Hepatocyte (in vitro differentiated cells): ENCODE measurements at regions not wholly inside any gene's neighbourhood (a gene's known extent, or its start where the extent isn't known, plus 50 kb on each side); places are given as distances from the start of the nearest gene placed in this dataset.
"Not testable (repeated sequence)": the region's sequence is repeated elsewhere in the genome, so short reads cannot be mapped to it uniquely, and the experiment has no call there.

ENCODE experiments used
- DNase-seq: peaks from one replicate; pipeline ENCODE4 v3.0.0-alpha.2; 2016; ENCODE audit warnings: low spot score
- H2AFZ ChIP-seq: fragments of 200-600 bp; sonication (generic); 2 replicates; pipeline ENCODE4 v1.6.0; 2016; ENCODE audit warnings: antibody characterized with exemption, mild to moderate bottlenecking
- H3K27ac ChIP-seq: fragments of 200-600 bp; sonication (generic); 2 replicates; pipeline ENCODE4 v1.5.1; 2016; ENCODE audit warnings: mild to moderate bottlenecking
- H3K27me3 ChIP-seq: fragments of 200-600 bp; sonication (generic); 2 replicates; pipeline ENCODE4 v1.6.1; 2016
- H3K36me3 ChIP-seq: fragments of 200-600 bp; sonication (generic); replicated peaks from 2 replicates; pipeline ENCODE4 v1.5.1; 2016; ENCODE audit warnings: low read depth; ENCODE audit not compliant: insufficient read depth
- H3K4me1 ChIP-seq: fragments of 200-600 bp; sonication (generic); 2 replicates; pipeline ENCODE4 v1.5.1; 2016; ENCODE audit warnings: mild to moderate bottlenecking, moderate library complexity; ENCODE audit not compliant: insufficient read depth
- H3K4me2 ChIP-seq: fragments of 200-600 bp; sonication (generic); 2 replicates; pipeline ENCODE4 v1.6.0; 2016
- H3K4me3 ChIP-seq: fragments of 200-600 bp; sonication (generic); 2 replicates; pipeline ENCODE4 v1.5.1; 2016; ENCODE audit warnings: mild to moderate bottlenecking
- H3K79me2 ChIP-seq: fragments of 200-600 bp; sonication (generic); 2 replicates; pipeline ENCODE4 v1.6.0; 2017; ENCODE audit warnings: mild to moderate bottlenecking
- H3K9me2 ChIP-seq: fragments of 200-600 bp; sonication (generic); replicated peaks from 2 replicates; pipeline ENCODE4 v1.6.0; 2017; ENCODE audit warnings: mild to moderate bottlenecking; ENCODE audit not compliant: insufficient read depth
- H3K9me3 ChIP-seq: fragments of 200-600 bp; sonication (generic); 2 replicates; pipeline ENCODE4 v1.5.1; 2016; ENCODE audit warnings: low read depth, mild to moderate bottlenecking
- H4K20me1 ChIP-seq: fragments of 200-600 bp; sonication (generic); 2 replicates; pipeline ENCODE4 v1.6.0; 2016; ENCODE audit warnings: mild to moderate bottlenecking; ENCODE audit not compliant: insufficient read depth, poor library complexity, severe bottlenecking
- EZH2 ChIP-seq: fragments of 200-600 bp; sonication (generic); IDR thresholded peaks from 2 replicates; pipeline ENCODE4 v1.6.1; 2016; ENCODE audit warnings: antibody characterized with exemption, mild to moderate bottlenecking, borderline replicate concordance
- EZH2phosphoT487 ChIP-seq: fragments of 200-600 bp; sonication (generic); IDR thresholded peaks from one replicate; pipeline ENCODE4 v1.6.1; 2018; ENCODE audit warnings: antibody characterized with exemption, mild to moderate bottlenecking, low read depth, moderate library complexity; ENCODE audit not compliant: unreplicated experiment, severe bottlenecking
- WGBS: methylation state at CpG from one replicate; pipeline ENCODE4 v1.1.6; 2016; ENCODE audit warnings: low lambda C conversion rate; ENCODE audit errors: missing lambda C conversion rate; 5-methylcytosine and 5-hydroxymethylcytosine counted together
- TF ChIP-seq, protein P1 (sequence below): fragments of 200-600 bp; sonication (generic); IDR thresholded peaks from 2 replicates; pipeline ENCODE4 v1.5.1; 2016; ENCODE audit warnings: antibody characterized with exemption, mild to moderate bottlenecking; ENCODE audit not compliant: poor library complexity

- TF ChIP-seq EZH2 (no peak), EZH2phosphoT487 (no peak)
- TF ChIP-seq, protein P1, sequence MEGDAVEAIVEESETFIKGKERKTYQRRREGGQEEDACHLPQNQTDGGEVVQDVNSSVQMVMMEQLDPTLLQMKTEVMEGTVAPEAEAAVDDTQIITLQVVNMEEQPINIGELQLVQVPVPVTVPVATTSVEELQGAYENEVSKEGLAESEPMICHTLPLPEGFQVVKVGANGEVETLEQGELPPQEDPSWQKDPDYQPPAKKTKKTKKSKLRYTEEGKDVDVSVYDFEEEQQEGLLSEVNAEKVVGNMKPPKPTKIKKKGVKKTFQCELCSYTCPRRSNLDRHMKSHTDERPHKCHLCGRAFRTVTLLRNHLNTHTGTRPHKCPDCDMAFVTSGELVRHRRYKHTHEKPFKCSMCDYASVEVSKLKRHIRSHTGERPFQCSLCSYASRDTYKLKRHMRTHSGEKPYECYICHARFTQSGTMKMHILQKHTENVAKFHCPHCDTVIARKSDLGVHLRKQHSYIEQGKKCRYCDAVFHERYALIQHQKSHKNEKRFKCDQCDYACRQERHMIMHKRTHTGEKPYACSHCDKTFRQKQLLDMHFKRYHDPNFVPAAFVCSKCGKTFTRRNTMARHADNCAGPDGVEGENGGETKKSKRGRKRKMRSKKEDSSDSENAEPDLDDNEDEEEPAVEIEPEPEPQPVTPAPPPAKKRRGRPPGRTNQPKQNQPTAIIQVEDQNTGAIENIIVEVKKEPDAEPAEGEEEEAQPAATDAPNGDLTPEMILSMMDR, result no peak
- Histone ChIP-seq H4K20me1 (no peaks in the 10 kb centered on the region), H3K4me1 (no peaks in the 10 kb centered on the region), H2AFZ (no peak overlapping the region), H3K4me2 (no peak overlapping the region), H3K9me3 (no peaks in the 10 kb centered on the region), H3K9me2 (no peaks in the 10 kb centered on the region), H3K27me3 (no peaks in the 10 kb centered on the region), H3K79me2 (no peaks in the 10 kb centered on the region), H3K4me3 (no peak overlapping the region), H3K27ac (no peak overlapping the region), H3K36me3 (no peaks in the 10 kb centered on the region)
- 80% methylated on average over 3 of the region's 3 CpGs for WGBS
- DNase-seq, result no peak
Observed at GRCh38 chr2:139438478-139438877, 658.3 kb upstream of the NXPH2 start.

DNA sequence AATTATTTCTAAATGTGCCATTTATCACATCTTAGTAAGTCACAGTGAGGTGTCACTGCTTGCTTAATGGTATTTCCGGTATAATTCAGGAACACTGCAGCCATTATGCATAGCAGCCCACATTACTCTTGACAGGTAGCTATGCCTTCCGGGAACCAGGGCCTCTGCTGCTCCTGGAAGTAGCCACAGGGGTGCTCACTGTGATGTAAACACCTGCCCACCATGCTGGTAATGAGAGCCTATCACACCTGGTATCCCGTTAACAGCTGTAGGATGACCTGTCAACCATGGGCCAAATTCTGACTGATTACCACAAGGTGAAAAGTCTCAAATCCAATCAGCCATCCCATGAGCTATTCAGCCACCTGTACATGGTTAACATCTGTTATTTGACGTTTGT is 647.0 kb upstream of the NXPH2 start:
- H3K36me3 ChIP-seq, result no peaks in the 10 kb centered on the region
- no peaks in the 10 kb centered on the region for H4K20me1 ChIP-seq
- 90% methylated on average over 4 of the region's 4 CpGs for WGBS
- no peak overlapping the region for H3K27ac ChIP-seq
- DNase-seq, result no peak
- H3K79me2 ChIP-seq, result no peaks in the 10 kb centered on the region
- no peaks in the 10 kb centered on the region for H3K9me3 ChIP-seq
- no peaks in the 10 kb centered on the region for H3K4me1 ChIP-seq
- TF ChIP-seq EZH2 (no peak), EZH2phosphoT487 (no peak)
- H3K4me3 ChIP-seq, result no peak overlapping the region
- no peak overlapping the region for H3K4me2 ChIP-seq
- no peaks in the 10 kb centered on the region for H3K27me3 ChIP-seq
- no peaks in the 10 kb centered on the region for H3K9me2 ChIP-seq
- no peak overlapping the region for H2AFZ ChIP-seq

DNA sequence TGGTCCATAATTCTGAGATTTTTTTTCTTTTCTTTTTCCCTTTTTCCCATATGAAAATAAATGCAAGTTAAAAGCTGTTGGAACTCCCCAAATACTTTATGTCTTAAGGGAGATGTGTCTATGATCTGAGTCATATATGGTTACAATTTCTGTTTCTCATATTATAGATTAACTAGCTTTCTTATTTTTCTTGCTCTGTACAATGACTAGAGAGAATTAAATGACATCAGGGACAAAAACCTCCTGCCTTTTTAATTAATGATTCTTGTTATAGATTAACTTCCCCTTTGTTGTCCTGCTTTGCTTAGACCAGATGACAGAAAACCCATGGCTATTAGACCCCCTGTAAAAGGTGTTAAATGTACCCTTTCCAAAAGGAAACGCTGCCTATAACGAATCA is 643.9 kb upstream of the NXPH2 start:
- H3K4me2 ChIP-seq, result no peak overlapping the region
- H3K27me3 ChIP-seq, result no peaks in the 10 kb centered on the region
- WGBS, result 67% methylated on average over 2 of the region's 2 CpGs
- no peaks in the 10 kb centered on the region for H3K79me2 ChIP-seq
- no peaks in the 10 kb centered on the region for H4K20me1 ChIP-seq
- H3K27ac ChIP-seq, result no peak overlapping the region
- H3K4me1 ChIP-seq, result no peaks in the 10 kb centered on the region
- H2AFZ ChIP-seq, result no peak overlapping the region
- H3K4me3 ChIP-seq, result no peak overlapping the region
- TF ChIP-seq, protein P1, result no peak
- TF ChIP-seq EZH2phosphoT487 (no peak), EZH2 (no peak)
- DNase-seq, result no peak
- H3K9me2 ChIP-seq, result no peaks in the 10 kb centered on the region
- H3K9me3 ChIP-seq, result no peaks in the 10 kb centered on the region
- no peaks in the 10 kb centered on the region for H3K36me3 ChIP-seq

GRCh38 chr2:139411236-139411635 is 631.0 kb upstream of the NXPH2 start:
- H3K4me2 ChIP-seq, result no peak overlapping the region
- H3K4me3 ChIP-seq, result no peak overlapping the region
- H3K9me3 ChIP-seq, result no peaks in the 10 kb centered on the region
- TF ChIP-seq EZH2phosphoT487, result no peak
- TF ChIP-seq EZH2, result no peak
- TF ChIP-seq, protein P1, result no peak
- DNase-seq, result no peak
- H2AFZ ChIP-seq, result no peak overlapping the region
- H3K4me1 ChIP-seq, result no peaks in the 10 kb centered on the region
- H4K20me1 ChIP-seq, result no peaks in the 10 kb centered on the region
- no peak overlapping the region for H3K27ac ChIP-seq
- H3K79me2 ChIP-seq, result no peaks in the 10 kb centered on the region
- H3K27me3 ChIP-seq, result no peaks in the 10 kb centered on the region
- H3K36me3 ChIP-seq, result no peaks in the 10 kb centered on the region
- 97% methylated on average over 8 of the region's 8 CpGs for WGBS
- H3K9me2 ChIP-seq, result no peaks in the 10 kb centered on the region

DNA sequence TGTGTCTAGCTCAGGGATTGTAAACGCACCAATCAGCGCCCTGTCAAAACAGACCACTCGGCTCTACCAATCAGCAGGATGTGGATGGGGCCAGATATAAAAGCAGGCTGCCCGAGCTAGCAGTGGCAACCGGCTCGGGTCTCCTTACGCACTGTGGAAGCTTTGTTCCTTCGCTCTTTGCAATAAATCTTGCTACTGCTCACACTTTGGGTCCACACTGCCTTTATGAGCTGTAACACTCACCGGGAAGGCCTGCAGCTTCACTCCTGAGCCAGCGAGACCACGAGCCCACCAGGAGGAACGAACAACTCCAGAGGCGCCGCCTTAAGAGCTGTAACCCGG is 630.6 kb upstream of the NXPH2 start:
- not testable (repeated sequence) for H2AFZ ChIP-seq, DNase-seq, H3K9me3 ChIP-seq, H3K4me1 ChIP-seq, H3K9me2 ChIP-seq, H3K79me2 ChIP-seq, H3K4me2 ChIP-seq, H3K36me3 ChIP-seq, H4K20me1 ChIP-seq, H3K27me3 ChIP-seq, H3K27ac ChIP-seq, H3K4me3 ChIP-seq
- 91% methylated on average over 13 of the region's 15 CpGs for whole genome bisulfite sequencing

GRCh38 chr2:139410147-139410832 is 630.1 kb upstream of the NXPH2 start:
- not testable (repeated sequence) for H3K79me2 ChIP-seq, H2AFZ ChIP-seq, H3K4me1 ChIP-seq, H3K27ac ChIP-seq, H3K9me2 ChIP-seq, H3K36me3 ChIP-seq, H3K4me3 ChIP-seq, H3K4me2 ChIP-seq, H3K9me3 ChIP-seq, DNase-seq, H4K20me1 ChIP-seq, H3K27me3 ChIP-seq
- WGBS, result 95% methylated on average over 34 of the region's 45 CpGs
